Activated T-cell treated with anti-CD3 and anti-CD28 coated beads, Interleukin-2, amount 50 U/mL, for 4 hours (primary cell): ENCODE measurements at regions not wholly inside any gene's neighbourhood (a gene's known extent, or its start where the extent isn't known, plus 50 kb on each side); places are given as distances from the start of the nearest gene placed in this dataset.
"Not testable (repeated sequence)": the region's sequence is repeated elsewhere in the genome, so short reads cannot be mapped to it uniquely, and the experiment has no call there.

Experiments used
- ATAC-seq, 2 donors: fragments of 200-7000 bp; cut with Tn5 transposase; one replicate each; pipeline ENCODE4 v1.10.0; 2021
- DNase-seq: peaks from one replicate; pipeline ENCODE4 v3.0.0-alpha.2; 2020
- H3K27me3 Mint-ChIP-seq: one replicate; pipeline ENCODE4 v1.8.0; 2021; ENCODE audit warnings: low read depth, mixed read lengths
- H3K36me3 Mint-ChIP-seq: one replicate; pipeline ENCODE4 v1.8.0; 2022; ENCODE audit warnings: mixed read lengths; ENCODE audit not compliant: insufficient read depth
- H3K4me1 Mint-ChIP-seq: one replicate; pipeline ENCODE4 v1.8.0; 2021; ENCODE audit warnings: low read depth, mixed read lengths
- H3K4me3 Mint-ChIP-seq: one replicate; pipeline ENCODE4 v1.8.0; 2021; ENCODE audit warnings: mild to moderate bottlenecking, moderate library complexity, mixed read lengths
- H3K9me3 Mint-ChIP-seq: one replicate; pipeline ENCODE4 v1.8.0; 2021; ENCODE audit warnings: mixed read lengths

- H3K27me3 Mint-ChIP-seq: peaks cover 2% of the 10 kb centered on the region
- ATAC-seq (no peak), DNase-seq (no peak)
- H3K36me3 Mint-ChIP-seq: no peaks in the 10 kb centered on the region
- no peaks in the 10 kb centered on the region for H3K4me1 Mint-ChIP-seq
- no peaks in the 10 kb centered on the region for H3K9me3 Mint-ChIP-seq
- H3K4me3 Mint-ChIP-seq: no peak overlapping the region
Measured at GRCh38 chr3:98712726-98713125, 50.4 kb upstream of the ST3GAL6 start.

- not testable (repeated sequence) for ATAC-seq, H3K27me3 Mint-ChIP-seq, H3K4me1 Mint-ChIP-seq, H3K9me3 Mint-ChIP-seq, DNase-seq, H3K4me3 Mint-ChIP-seq, H3K36me3 Mint-ChIP-seq
Measured at GRCh38 chr3:98713332-98713731, 49.8 kb upstream of the ST3GAL6 start.
